OCI-LY1 (cell line): ENCODE measurements at regions not wholly inside any gene's neighbourhood (a gene's known extent, or its start where the extent isn't known, plus 50 kb on each side); places are given as distances from the start of the nearest gene placed in this dataset.

Experiments
- CTCF ChIP-seq: fragments of 200-600 bp; sonication (generic), shearing (Covaris generic); IDR thresholded peaks from 2 replicates; pipeline ENCODE4 v1.5.1; 2017; ENCODE audit warnings: mild to moderate bottlenecking, antibody characterized with exemption, low read length, moderate library complexity, mixed read lengths
- EZH2 ChIP-seq: fragments of 200-600 bp; sonication (generic), shearing (Covaris generic); IDR thresholded peaks from 2 replicates; pipeline ENCODE4 v1.8.0; 2017; ENCODE audit warnings: borderline replicate concordance, mixed run types, mild to moderate bottlenecking, antibody characterized with exemption, low read length, moderate library complexity, mixed read lengths

DNA sequence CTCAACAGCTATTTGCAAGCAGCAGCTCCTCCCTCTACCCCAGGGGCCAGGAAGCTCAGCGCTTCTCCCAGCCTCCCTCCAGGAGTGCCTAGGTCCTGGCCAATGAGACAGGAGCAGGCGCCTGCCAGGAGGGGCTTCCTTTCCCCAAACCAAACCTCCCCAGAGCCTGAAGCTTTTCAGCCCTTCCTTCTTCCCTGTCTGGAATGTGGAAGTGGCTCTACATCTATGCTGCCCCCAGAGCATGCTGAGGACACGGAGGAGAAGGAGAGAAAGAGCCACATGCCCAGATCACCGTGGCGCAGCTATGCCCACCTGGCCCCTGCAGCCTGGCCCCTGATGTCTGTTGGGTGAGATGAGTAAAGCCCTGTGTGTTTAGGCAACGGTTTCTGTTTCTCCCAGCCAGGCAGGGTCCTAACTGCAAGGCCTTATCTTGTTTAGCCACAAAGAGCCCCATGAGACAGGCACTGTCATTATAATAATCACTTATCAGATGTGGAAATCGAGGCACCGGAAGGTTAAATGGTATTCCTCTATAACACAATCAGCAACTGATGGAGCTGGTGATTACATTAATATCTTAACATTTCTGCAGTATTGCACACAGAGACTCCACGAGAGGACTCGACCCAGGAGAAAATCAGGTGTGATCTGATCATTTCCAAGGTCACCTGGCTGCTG, 315.8 kb downstream of the CTTN start:
- TF ChIP-seq CTCF, result no peak
- TF ChIP-seq EZH2, result no peak
